Testis (tissue), 2 donors: ENCODE measurements at regions not wholly inside any gene's neighbourhood (a gene's known extent, or its start where the extent isn't known, plus 50 kb on each side); places are given as distances from the start of the nearest gene placed in this dataset.

Experiments used
- CTCF ChIP-seq, 3 experiments: fragments of 450-650 bp in 2 of 3; fragments of 200-600 bp in 1 of 3; sonication (generic) in 1 of 3; IDR thresholded peaks; one replicate each; pipeline ENCODE4 v1.5.1; 2016 to 2019; ENCODE audit warnings: antibody characterized with exemption in 3 of 3, mild to moderate bottlenecking in 2 of 3, moderate library complexity in 1 of 3
- POLR2A ChIP-seq: fragments of 450-650 bp; IDR thresholded peaks from one replicate; pipeline ENCODE4 v1.6.1; 2017; ENCODE audit warnings: antibody characterized with exemption, mild to moderate bottlenecking, moderate library complexity

GRCh38 chr9:105854026-105854782 lies 159.9 kb downstream of the TMEM38B start:
- TF ChIP-seq CTCF (IDR thresholded peaks at IDR 0.05): no peak
- TF ChIP-seq POLR2A: no peak
